ENCODE measurements at regions not wholly inside any gene's neighbourhood (a gene's known extent, or its start where the extent isn't known, plus 50 kb on each side); places are given as distances from the start of the nearest gene placed in this dataset.

- DNase-seq, result no peak
These were observed 207.1 kb downstream of the UACA start for GRCh38 chr15:70556151-70556741.

- DNase-seq, result no peak
These were observed 207.6 kb downstream of the UACA start for GRCh38 chr15:70555713-70556112.

- no peak for DNase-seq
These were observed 215.4 kb downstream of the UACA start for GRCh38 chr15:70547846-70548487.

- DNase-seq, result no peak
These were observed 217.8 kb downstream of the UACA start for GRCh38 chr15:70545526-70545925.

- no peak for DNase-seq
These were observed 221.8 kb downstream of the UACA start for GRCh38 chr15:70541511-70541910.

GRCh38 chr15:70539912-70540530, 223.3 kb downstream of the UACA start:
- DNase-seq, result no peak

- no peak for DNase-seq
These were observed 223.9 kb downstream of the UACA start for GRCh38 chr15:70539409-70539808.

GRCh38 chr15:70538278-70538677, 225.1 kb downstream of the UACA start:
- no peak for DNase-seq

- DNase-seq, result no peak
These were observed 227.4 kb downstream of the UACA start for GRCh38 chr15:70535955-70536338.

GRCh38 chr15:70535071-70535954, 228.0 kb downstream of the UACA start:
- no peak for DNase-seq

GRCh38 chr15:70533931-70534742, 229.2 kb downstream of the UACA start:
- peak in 1 of 3 donors; percentile 37 for DNase-seq

- no peak for DNase-seq
These were observed 230.7 kb downstream of the UACA start for GRCh38 chr15:70532531-70533186.

- no peak for DNase-seq
These were observed 231.8 kb downstream of the UACA start for GRCh38 chr15:70531576-70531975.

- DNase-seq, result no peak
These were observed 232.5 kb downstream of the UACA start for GRCh38 chr15:70530906-70531305.

- no peak for DNase-seq
These were observed 232.9 kb downstream of the UACA start for GRCh38 chr15:70530503-70530902.

GRCh38 chr15:70530017-70530499, 233.3 kb downstream of the UACA start:
- DNase-seq, result no peak

GRCh38 chr15:70528816-70529215, 234.5 kb downstream of the UACA start:
- DNase-seq, result no peak

GRCh38 chr15:70528270-70528706, 235.1 kb downstream of the UACA start:
- no peak for DNase-seq

GRCh38 chr15:70526974-70527325, 236.4 kb downstream of the UACA start:
- DNase-seq, result no peak

GRCh38 chr15:70526221-70526973, 237.0 kb downstream of the UACA start:
- peak; percentile 44 to 78 (median 73) for DNase-seq

Measured in muscle of back (tissue), 3 donors.